SK-N-MC (cell line): ENCODE measurements at regions not wholly inside any gene's neighbourhood (a gene's known extent, or its start where the extent isn't known, plus 50 kb on each side); places are given as distances from the start of the nearest gene placed in this dataset.

Source experiments
- EZH2 ChIP-seq: fragments of 200-600 bp; sonication (generic); IDR thresholded peaks from one replicate; pipeline ENCODE4 v1.6.1; 2017; ENCODE audit warnings: antibody characterized with exemption
- FOXP2 ChIP-seq: optimal IDR thresholded peaks from 2 replicates; pipeline ENCODE3; 2011; ENCODE audit warnings: mild to moderate bottlenecking, moderate library complexity; ENCODE audit not compliant: insufficient read depth; ENCODE audit errors: extremely low read length, control extremely low read depth
- POLR2AphosphoS5 ChIP-seq: IDR thresholded peaks from 2 replicates; pipeline ENCODE4 v1.6.1; 2012; ENCODE audit warnings: mild to moderate bottlenecking, low read depth, low read length, borderline replicate concordance

DNA sequence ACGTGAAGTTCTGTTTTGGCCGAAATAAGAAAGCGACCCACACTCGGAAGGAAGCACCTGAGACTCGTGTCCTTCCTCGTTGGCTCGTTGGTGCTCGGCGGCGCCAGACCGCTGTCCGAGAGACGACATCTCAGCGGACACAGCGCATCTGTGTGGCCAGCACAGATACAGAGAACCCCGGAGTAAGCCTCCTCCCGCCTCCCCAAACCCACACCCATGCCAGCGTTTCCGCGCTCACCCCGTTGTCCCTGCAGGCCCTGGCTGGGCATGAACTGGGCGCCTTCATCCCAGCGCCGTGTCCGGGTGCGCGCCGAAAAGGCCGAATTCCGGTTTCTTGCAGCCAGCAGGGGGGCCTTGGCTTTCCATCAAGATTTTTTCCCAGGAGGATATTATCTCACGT, 127.6 kb downstream of the SOX1 start:
- TF ChIP-seq POLR2AphosphoS5 (no peak), EZH2 (no peak), FOXP2 (no peak)
